Retinal pigment epithelial cell (primary cell): ENCODE measurements at regions not wholly inside any gene's neighbourhood (a gene's known extent, or its start where the extent isn't known, plus 50 kb on each side); places are given as distances from the start of the nearest gene placed in this dataset.

ENCODE experiments used
- DNase-seq: peaks from one replicate; pipeline ENCODE4 v3.0.0-alpha.2; 2010; ENCODE audit warnings: low read depth
- H3K4me3 ChIP-seq: 2 replicates; pipeline ENCODE4 v1.5.1; 2011; ENCODE audit warnings: mild to moderate bottlenecking, low read length, control low read depth, moderate library complexity
- CTCF ChIP-seq: conservative IDR thresholded peaks from 2 replicates; pipeline ENCODE4 v1.5.1; 2011; ENCODE audit warnings: low read depth, low read length, control low read depth, inconsistent platforms

- no peak for TF ChIP-seq CTCF
- no peak overlapping the region for H3K4me3 ChIP-seq
- no peak for DNase-seq
Measured at GRCh38 chr1:166338105-166338504, 171.3 kb upstream of the FAM78B start.

GRCh38 chr1:166340709-166341108, 173.9 kb upstream of the FAM78B start:
- DNase-seq: no peak

GRCh38 chr1:166343276-166343675, 176.5 kb upstream of the FAM78B start:
- H3K4me3 ChIP-seq: no peak overlapping the region
- DNase-seq: no peak

More at GRCh38 chr1:166340709-166341108, 173.9 kb upstream of the FAM78B start:
- H3K4me3 ChIP-seq: no peak overlapping the region
- no peak for TF ChIP-seq CTCF

GRCh38 chr1:166350490-166350889, 183.7 kb upstream of the FAM78B start:
- no peak overlapping the region for H3K4me3 ChIP-seq
- no peak for TF ChIP-seq CTCF
- DNase-seq: no peak

More at GRCh38 chr1:166343276-166343675, 176.5 kb upstream of the FAM78B start:
- TF ChIP-seq CTCF: no peak

GRCh38 chr1:166351676-166352075, 184.9 kb upstream of the FAM78B start:
- TF ChIP-seq CTCF: no peak
- no peak for DNase-seq
- H3K4me3 ChIP-seq: no peak overlapping the region

- DNase-seq: no peak
- H3K4me3 ChIP-seq: no peak overlapping the region
- no peak for TF ChIP-seq CTCF
Measured at GRCh38 chr1:166353213-166353612, 186.4 kb upstream of the FAM78B start.

GRCh38 chr1:166354406-166354805, 187.6 kb upstream of the FAM78B start:
- no peak for DNase-seq
- H3K4me3 ChIP-seq: no peak overlapping the region
- no peak for TF ChIP-seq CTCF
